ENCODE measurements at regions not wholly inside any gene's neighbourhood (a gene's known extent, or its start where the extent isn't known, plus 50 kb on each side); places are given as distances from the start of the nearest gene placed in this dataset.

GRCh38 chr12:124653169-124653931 is 85.9 kb upstream of the NCOR2 start:
- no peak for TF ChIP-seq CTCF (conservative IDR thresholded peaks at IDR 0.05)
- H3K27ac ChIP-seq, result no peak overlapping the region

- TF ChIP-seq CTCF (conservative IDR thresholded peaks at IDR 0.05), result no peak
Measured at GRCh38 chr12:124652661-124653060, 85.2 kb upstream of the NCOR2 start.

GRCh38 chr12:124651516-124652273 is 84.3 kb upstream of the NCOR2 start:
- no peak for TF ChIP-seq CTCF (conservative IDR thresholded peaks at IDR 0.05)
- no peak overlapping the region for H3K27ac ChIP-seq

More at GRCh38 chr12:124652661-124653060, 85.2 kb upstream of the NCOR2 start:
- H3K27ac ChIP-seq, result no peak overlapping the region

GRCh38 chr12:124650912-124651311 is 83.5 kb upstream of the NCOR2 start:
- H3K27ac ChIP-seq, result no peak overlapping the region
- no peak for TF ChIP-seq CTCF (conservative IDR thresholded peaks at IDR 0.05)

GRCh38 chr12:124648710-124649384 is 81.4 kb upstream of the NCOR2 start:
- H3K27ac ChIP-seq, result no peak overlapping the region
- TF ChIP-seq CTCF (conservative IDR thresholded peaks at IDR 0.05), result no peak

GRCh38 chr12:124647316-124647715 is 79.9 kb upstream of the NCOR2 start:
- TF ChIP-seq CTCF (conservative IDR thresholded peaks at IDR 0.05), result no peak
- H3K27ac ChIP-seq, result no peak overlapping the region

Data from VCaP (cell line).